BJ (cell line): ENCODE measurements at regions not wholly inside any gene's neighbourhood (a gene's known extent, or its start where the extent isn't known, plus 50 kb on each side); places are given as distances from the start of the nearest gene placed in this dataset.
A peak's percentile ranks its signal among the peaks of the same experiment; 100 is the strongest.
"Not testable (repeated sequence)": the region's sequence is repeated elsewhere in the genome, so short reads cannot be mapped to it uniquely, and the experiment has no call there.

Experiments
- CTCF ChIA-PET: fragments of 350-600 bp; formaldehyde crosslinking; extraction: SDS; loops from one replicate; lab custom pipeline; 2021; ENCODE audit warnings: antibody characterized with exemption, inconsistent platforms; lab: Yijun Ruan, JAX
- POLR2A ChIA-PET: fragments of 300-600 bp; sonication (Branson Sonifier 250); formaldehyde crosslinking; extraction: SDS; loops from one replicate; lab custom pipeline; 2021; ENCODE audit warnings: antibody characterized with exemption; lab: Charles Lee
- DNase-seq: peaks from one replicate; pipeline ENCODE4 v3.0.0-alpha.2; 2011; ENCODE audit warnings: low read depth
- H3K27me3 ChIP-seq: 2 replicates; pipeline ENCODE4 v1.6.0; 2011; ENCODE audit warnings: low read length; ENCODE audit not compliant: control insufficient read depth, insufficient read depth
- H3K36me3 ChIP-seq: 2 replicates; pipeline ENCODE4 v1.5.1; 2011; ENCODE audit warnings: low read length; ENCODE audit not compliant: control insufficient read depth, insufficient read depth
- H3K4me3 ChIP-seq: 2 replicates; pipeline ENCODE4 v1.5.1; 2011; ENCODE audit warnings: low read depth, mild to moderate bottlenecking, control low read depth, low read length
- CTCF ChIP-seq: IDR thresholded peaks from 2 replicates; pipeline ENCODE4 v1.5.1; 2011; ENCODE audit warnings: low read depth, mild to moderate bottlenecking, control low read depth, inconsistent platforms, low read length, moderate library complexity; ENCODE audit not compliant: insufficient read depth

GRCh38 chr4:173990126-173990868, 293.2 kb downstream of the FBXO8 start:
- POLR2A ChIA-PET, result no interaction called here
- H3K27me3 ChIP-seq, result no peaks in the 10 kb centered on the region
- H3K4me3 ChIP-seq, result no peak overlapping the region
- CTCF ChIA-PET, result interaction anchor here (0.6 to 3.5 kb wide), 13 partner anchors 9 to 571 kb away, joined by 3 to 19 read pairs (median 4); no protein-coding TSS in a partner anchor
- peak; percentile 70 for TF ChIP-seq CTCF
- no peak for DNase-seq
- H3K36me3 ChIP-seq, result no peaks in the 10 kb centered on the region

- H3K36me3 ChIP-seq, CTCF ChIA-PET, H3K4me3 ChIP-seq, DNase-seq, H3K27me3 ChIP-seq, POLR2A ChIA-PET: not testable (repeated sequence)
Measured at GRCh38 chr4:173963523-173963922, 319.9 kb downstream of the FBXO8 start.

- Histone ChIP-seq H3K36me3 (no peaks in the 10 kb centered on the region), H3K27me3 (no peaks in the 10 kb centered on the region), H3K4me3 (no peak overlapping the region)
- CTCF ChIA-PET, result no interaction called here
- DNase-seq, result no peak
- TF ChIP-seq CTCF, result no peak
- POLR2A ChIA-PET, result no interaction called here
Measured at GRCh38 chr4:173960398-173960797, 323.1 kb downstream of the FBXO8 start.

- DNase-seq, result no peak
- TF ChIP-seq CTCF, result no peak
- no peak overlapping the region for H3K4me3 ChIP-seq
- H3K36me3 ChIP-seq, result no peaks in the 10 kb centered on the region
- CTCF ChIA-PET, result no interaction called here
- H3K27me3 ChIP-seq, result no peaks in the 10 kb centered on the region
- POLR2A ChIA-PET, result no interaction called here
Measured at GRCh38 chr4:173958445-173958844, 325.0 kb downstream of the FBXO8 start.

GRCh38 chr4:173943547-173943946, 339.9 kb downstream of the FBXO8 start:
- POLR2A ChIA-PET, result no interaction called here

More at GRCh38 chr4:173943547-173943946, 339.9 kb downstream of the FBXO8 start:
- TF ChIP-seq CTCF, result no peak
- no peak for DNase-seq
- no peak overlapping the region for H3K4me3 ChIP-seq
- CTCF ChIA-PET, result no interaction called here
- no peaks in the 10 kb centered on the region for H3K36me3 ChIP-seq
- no peaks in the 10 kb centered on the region for H3K27me3 ChIP-seq
